ENCODE measurements at regions not wholly inside any gene's neighbourhood (a gene's known extent, or its start where the extent isn't known, plus 50 kb on each side); places are given as distances from the start of the nearest gene placed in this dataset.

- TF ChIP-seq CTCF (IDR thresholded peaks at IDR 0.05) (peak; percentile 58 to 87 (median 66)), POLR2A (IDR thresholded peaks at IDR 0.05) (no peak)
Measured at GRCh38 chr20:39264506-39265172, 302.5 kb downstream of the DHX35 start.

Measured in body of pancreas (tissue), 4 donors.